ENCODE measurements at regions not wholly inside any gene's neighbourhood (a gene's known extent, or its start where the extent isn't known, plus 50 kb on each side); places are given as distances from the start of the nearest gene placed in this dataset.

DNA sequence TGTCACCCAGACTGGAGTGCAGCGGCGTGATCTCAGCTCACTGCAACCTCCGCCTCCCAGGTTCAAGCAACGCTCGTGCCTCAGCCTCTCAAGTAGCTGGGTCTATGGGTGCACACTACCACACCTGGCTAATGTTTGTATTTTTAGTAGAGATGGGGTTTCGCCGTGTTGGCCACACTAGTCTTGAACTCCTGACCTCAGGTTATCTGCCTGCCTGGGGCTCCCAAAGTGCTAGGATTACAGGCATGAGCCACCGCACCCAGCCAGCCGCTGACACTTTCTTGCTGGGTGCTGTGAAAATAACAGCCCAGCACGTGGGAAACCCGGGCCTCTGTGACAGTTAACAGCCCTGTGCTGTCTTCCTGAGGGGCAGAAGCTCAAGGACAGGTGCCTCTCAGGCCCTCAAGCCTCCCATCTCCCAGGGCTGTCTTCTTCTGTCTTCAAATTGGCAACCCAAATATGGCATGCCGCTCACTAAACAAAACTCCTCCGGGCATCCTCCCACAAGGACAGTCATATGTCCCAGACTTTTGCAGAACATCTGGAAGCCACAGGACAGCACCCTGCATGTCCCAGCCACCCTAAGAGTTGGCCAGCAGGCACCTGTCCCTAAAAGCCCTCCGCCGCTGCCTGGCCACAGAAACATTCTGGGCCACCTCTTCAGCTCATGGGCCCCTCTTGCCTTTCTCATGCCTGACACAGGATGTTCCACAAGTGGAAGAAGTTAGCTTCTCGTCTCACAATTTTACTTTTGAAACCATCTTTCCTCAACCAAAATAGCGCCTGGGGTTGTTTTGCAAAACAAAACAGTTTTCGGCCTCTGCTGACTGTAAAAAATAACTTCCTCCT is 233.6 kb downstream of the SYK start:
- H3F3A ChIP-seq (ENCODE audit: low read length, unreplicated experiment) = no peaks in the 10 kb centered on the region
- no peaks in the 10 kb centered on the region for H3K9me2 ChIP-seq (replicated peaks; ENCODE audit: low read length)
- H3K4me2 ChIP-seq (ENCODE audit: low read length) = no peak overlapping the region
- intact Hi-C loops (cut with micrococcal nuclease) = no loop called here
- H4K20me1 ChIP-seq (ENCODE audit: low read length) = no peaks in the 10 kb centered on the region
- peaks cover 27% of the 10 kb centered on the region for H3K4me1 ChIP-seq (ENCODE audit: insufficient read depth, low read length)
- H3K9ac ChIP-seq (ENCODE audit: low read length) = no peak overlapping the region
- ATAC-seq (no peak), DNase-seq (no peak)
- TF ChIP-seq CTCF (conservative IDR thresholded peaks at IDR 0.05; ENCODE audit: low read depth, low read length) (no peak), EZH2 (IDR thresholded peaks at IDR 0.05; ENCODE audit: low read length, unreplicated experiment) (no peak), EZH2phosphoT487 (IDR thresholded peaks at IDR 0.05; ENCODE audit: borderline replicate concordance, low read length) (no peak)
- H3K27ac ChIP-seq (ENCODE audit: low read length) = no peak overlapping the region
- H3K27me3 ChIP-seq (ENCODE audit: low read length) = no peaks in the 10 kb centered on the region
- H2AFZ ChIP-seq (ENCODE audit: low read length) = no peak overlapping the region
- no peak overlapping the region for H3K4me3 ChIP-seq (ENCODE audit: low read length)
- H3K9me3 ChIP-seq (ENCODE audit: low read length) = no peaks in the 10 kb centered on the region
- no peaks in the 10 kb centered on the region for H3K36me3 ChIP-seq (ENCODE audit: low read depth, low read length)
- BruUV-seq (replicated peaks) = no TSS peak
- ChIA-PET POLR2A (ENCODE audit: unreplicated experiment) (interaction anchor here (0.6 kb wide), 1 partner anchor 120 kb away, joined by 4 read pairs; no protein-coding TSS in a partner anchor), CTCF (interaction anchor here (1.1 kb wide), 1 partner anchor 50 kb away, joined by 7 read pairs; no protein-coding TSS in a partner anchor)
- no peaks in the 10 kb centered on the region for H3K79me2 ChIP-seq (ENCODE audit: low read length)

- no TSS peak for BruUV-seq (replicated peaks)
- intact Hi-C loops (cut with micrococcal nuclease) = loop anchor here (2.0 kb wide), 1 partner anchor 121 kb away; no protein-coding TSS in a partner anchor
- H4K20me1 ChIP-seq (ENCODE audit: low read length) = no peaks in the 10 kb centered on the region
Observed at GRCh38 chr9:91035825-91036208, 234.2 kb downstream of the SYK start.

More at GRCh38 chr9:91035825-91036208, 234.2 kb downstream of the SYK start:
- Histone ChIP-seq H3K9me3 (ENCODE audit: low read length) (no peaks in the 10 kb centered on the region), H3K4me1 (ENCODE audit: insufficient read depth, low read length) (peaks cover 27% of the 10 kb centered on the region), H3K4me2 (ENCODE audit: low read length) (no peak overlapping the region), H3K79me2 (ENCODE audit: low read length) (no peaks in the 10 kb centered on the region), H2AFZ (ENCODE audit: low read length) (no peak overlapping the region), H3K36me3 (ENCODE audit: low read depth, low read length) (no peaks in the 10 kb centered on the region), H3K4me3 (ENCODE audit: low read length) (no peak overlapping the region), H3K27me3 (ENCODE audit: low read length) (no peaks in the 10 kb centered on the region), H3K27ac (ENCODE audit: low read length) (no peak overlapping the region), H3K9me2 (replicated peaks; ENCODE audit: low read length) (no peaks in the 10 kb centered on the region), H3F3A (ENCODE audit: low read length, unreplicated experiment) (no peaks in the 10 kb centered on the region), H3K9ac (ENCODE audit: low read length) (no peak overlapping the region)
- POLR2A ChIA-PET (ENCODE audit: unreplicated experiment) = no interaction called here
- ATAC-seq (no peak), DNase-seq (no peak)
- no peak for TF ChIP-seq EZH2 (IDR thresholded peaks at IDR 0.05; ENCODE audit: low read length, unreplicated experiment)
- TF ChIP-seq CTCF (conservative IDR thresholded peaks at IDR 0.05; ENCODE audit: low read depth, low read length) = no peak
- no peak for TF ChIP-seq EZH2phosphoT487 (IDR thresholded peaks at IDR 0.05; ENCODE audit: borderline replicate concordance, low read length)
- CTCF ChIA-PET = no interaction called here

Measured in PC-3 (cell line).